Small intestine (tissue), 7 donors: ENCODE measurements at regions not wholly inside any gene's neighbourhood (a gene's known extent, or its start where the extent isn't known, plus 50 kb on each side); places are given as distances from the start of the nearest gene placed in this dataset.
"Not testable (repeated sequence)": the region's sequence is repeated elsewhere in the genome, so short reads cannot be mapped to it uniquely, and the experiment has no call there.

Experiments used
- DNase-seq, 2 donors: peaks; one replicate each; pipeline versions ENCODE4 v3.0.0 to v3.0.0-alpha.2; 2013
- FAIRE-seq: peaks from 2 replicates; lab custom pipeline; 2012; peaks lifted over from hg19 to GRCh38; lab: Jason Lieb, UNC
- H3K27ac ChIP-seq, 3 donors: one replicate each; pipeline ENCODE4 v1.5.1; 2013; ENCODE audit warnings: low read length in 2 of 3, mild to moderate bottlenecking in 2 of 3, control low read depth in 1 of 3, inconsistent platforms in 1 of 3, low read depth in 1 of 3, moderate library complexity in 1 of 3
- H3K27me3 ChIP-seq, 3 donors: one replicate each; pipeline ENCODE4 v1.6.1; 2013; ENCODE audit warnings: low read length in 3 of 3, inconsistent platforms in 1 of 3; ENCODE audit not compliant: control insufficient read depth in 3 of 3, insufficient read depth in 3 of 3
- H3K36me3 ChIP-seq, 3 donors: one replicate each; pipeline ENCODE4 v1.6.1; 2013; ENCODE audit warnings: low read length in 3 of 3, inconsistent platforms in 1 of 3, low read depth in 1 of 3, mild to moderate bottlenecking in 1 of 3, moderate library complexity in 1 of 3; ENCODE audit not compliant: control insufficient read depth in 3 of 3, insufficient read depth in 2 of 3
- H3K4me1 ChIP-seq, 3 donors: one replicate each; pipeline ENCODE4 v1.6.1; 2013; ENCODE audit warnings: low read length in 2 of 3, inconsistent platforms in 1 of 3, low read depth in 1 of 3, mild to moderate bottlenecking in 1 of 3, moderate library complexity in 1 of 3; ENCODE audit not compliant: control insufficient read depth in 3 of 3, insufficient read depth in 2 of 3
- H3K4me3 ChIP-seq, 3 donors: one replicate each; pipeline ENCODE4 v1.5.1; 2013; ENCODE audit warnings: low read length in 3 of 3, control low read depth in 1 of 3, inconsistent platforms in 1 of 3, low read depth in 1 of 3, mild to moderate bottlenecking in 1 of 3, moderate library complexity in 1 of 3
- H3K9me3 ChIP-seq, 2 donors: one replicate each; pipeline ENCODE4 v1.6.1; 2013; ENCODE audit warnings: low read depth in 1 of 2, low read length in 1 of 2; ENCODE audit not compliant: control insufficient read depth in 2 of 2, insufficient read depth in 1 of 2
- WGBS, 3 donors: extraction: QIAGEN DNeasy Blood & Tissue Kit; methylation state at CpG; one replicate each; pipeline ENCODE4 v1.1.7; 2013; 5-methylcytosine and 5-hydroxymethylcytosine counted together
- donor health status: healthy with polysubstance abuse.
- donor health status: control.
- donor health status: control.
- donor health status: Bipolar disorder and iron deficiency.
- donor health status: healthy.

GRCh38 chrY:6315917-6316316 is 69.9 kb downstream of the TSPY2 start:
- not testable (repeated sequence) for FAIRE-seq, H3K4me3 ChIP-seq, H3K36me3 ChIP-seq, H3K27ac ChIP-seq, DNase-seq, H3K4me1 ChIP-seq, H3K27me3 ChIP-seq, H3K9me3 ChIP-seq
- WGBS, 3 donors: no CpG with 5 or more reads among the region's 2 CpGs

GRCh38 chrY:6316419-6316818 is 70.4 kb downstream of the TSPY2 start:
- not testable (repeated sequence) for H3K4me1 ChIP-seq, DNase-seq, H3K27ac ChIP-seq, H3K4me3 ChIP-seq, H3K27me3 ChIP-seq, FAIRE-seq, H3K36me3 ChIP-seq, H3K9me3 ChIP-seq
- no CpG with 5 or more reads among the region's 4 CpGs for WGBS, 3 donors

GRCh38 chrY:6366433-6366832 is 120.4 kb downstream of the TSPY2 start:
- H3K9me3 ChIP-seq, H3K27me3 ChIP-seq, FAIRE-seq, H3K27ac ChIP-seq, H3K36me3 ChIP-seq, DNase-seq, H3K4me3 ChIP-seq, H3K4me1 ChIP-seq: not testable (repeated sequence)
- WGBS, 3 donors: no CpG with 5 or more reads among the region's 3 CpGs

GRCh38 chrY:6382390-6383165 is 136.6 kb downstream of the TSPY2 start:
- not testable (repeated sequence) for H3K4me3 ChIP-seq, H3K36me3 ChIP-seq, FAIRE-seq, H3K9me3 ChIP-seq, DNase-seq, H3K27ac ChIP-seq, H3K27me3 ChIP-seq, H3K4me1 ChIP-seq
- 75% methylated on average over 2 of the region's 7 CpGs; no CpG with 5 or more reads in 2 of the 3 donors for WGBS, 3 donors

- H3K4me1 ChIP-seq, H3K36me3 ChIP-seq, FAIRE-seq, H3K9me3 ChIP-seq, H3K4me3 ChIP-seq, H3K27ac ChIP-seq, H3K27me3 ChIP-seq, DNase-seq: not testable (repeated sequence)
- no CpG with 5 or more reads among the region's 6 CpGs for WGBS, 3 donors
Observed at GRCh38 chrY:6388658-6389057, 142.6 kb downstream of the TSPY2 start.

- H3K27ac ChIP-seq, H3K36me3 ChIP-seq, H3K4me3 ChIP-seq, H3K27me3 ChIP-seq, H3K4me1 ChIP-seq, FAIRE-seq, H3K9me3 ChIP-seq, DNase-seq: not testable (repeated sequence)
- WGBS, 3 donors: no CpG with 5 or more reads among the region's 2 CpGs
Observed at GRCh38 chrY:6389561-6389960, 143.5 kb downstream of the TSPY2 start.

GRCh38 chrY:6392200-6392599 is 146.2 kb downstream of the TSPY2 start:
- not testable (repeated sequence) for H3K27me3 ChIP-seq, FAIRE-seq, H3K9me3 ChIP-seq, H3K36me3 ChIP-seq, H3K4me3 ChIP-seq, H3K4me1 ChIP-seq, DNase-seq, H3K27ac ChIP-seq
- no CpG with 5 or more reads among the region's 2 CpGs for WGBS, 3 donors

- not testable (repeated sequence) for H3K27ac ChIP-seq, H3K27me3 ChIP-seq, FAIRE-seq, H3K36me3 ChIP-seq, H3K4me1 ChIP-seq, DNase-seq, H3K4me3 ChIP-seq, H3K9me3 ChIP-seq
- no CpG with 5 or more reads among the region's 4 CpGs for WGBS, 3 donors
Observed at GRCh38 chrY:6393242-6393641, 147.2 kb downstream of the TSPY2 start.

- H3K9me3 ChIP-seq, H3K36me3 ChIP-seq, H3K4me3 ChIP-seq, H3K27me3 ChIP-seq, H3K4me1 ChIP-seq, FAIRE-seq, DNase-seq, H3K27ac ChIP-seq: not testable (repeated sequence)
- no CpG with 5 or more reads among the region's 6 CpGs for WGBS, 3 donors
Observed at GRCh38 chrY:6395042-6395441, 149.0 kb downstream of the TSPY2 start.
